Spleen (tissue), 7 donors: ENCODE measurements at regions not wholly inside any gene's neighbourhood (a gene's known extent, or its start where the extent isn't known, plus 50 kb on each side); places are given as distances from the start of the nearest gene placed in this dataset.

Experiments used
- POLR2A ChIP-seq, 3 donors: fragments of 450-650 bp; IDR thresholded peaks; one replicate each; pipeline ENCODE4 v1.5.1; 2017; ENCODE audit warnings: antibody characterized with exemption in 3 of 3, mild to moderate bottlenecking in 1 of 3
- TF ChIP-seq, protein P1 (sequence below), 11 experiments: fragments of 200-600 bp in 7 of 11; fragments of 450-650 bp in 4 of 11; sonication (generic) in 4 of 11; IDR thresholded peaks in 8 of 11; conservative IDR thresholded peaks in 3 of 11; 1 replicate in 7 of 11; 2 replicates in 4 of 11; pipeline versions ENCODE4 v1.4.0 to v1.8.0; 2016 to 2021; ENCODE audit warnings: antibody characterized with exemption in 11 of 11, inconsistent platforms in 4 of 11, mild to moderate bottlenecking in 1 of 11
- donor health status: DM: no; HTN: no; CAD: no; lungs with moderate emphysema.
- donor health status: DM: no; HTN: no; CAD: no.
- donor health status: DM: no; HTN: no; CAD: no.

DNA sequence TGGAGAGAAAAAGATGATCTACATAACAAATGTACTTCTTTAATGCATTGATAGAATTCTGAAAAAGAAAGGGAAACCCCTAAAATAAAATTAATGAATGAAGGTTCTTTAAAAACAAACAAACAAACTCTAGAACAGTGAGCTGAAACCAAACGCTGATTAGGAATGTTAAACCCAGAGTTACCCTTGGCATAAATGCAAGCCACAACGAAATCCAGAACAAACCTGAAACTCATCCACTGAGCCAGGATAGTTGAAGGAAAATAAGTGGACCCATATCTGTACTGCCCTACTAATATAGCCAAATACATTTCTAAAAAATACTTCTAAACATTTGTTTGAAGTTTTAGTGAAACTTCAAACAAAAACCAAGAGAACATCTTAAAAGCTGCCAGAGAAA is 505.3 kb downstream of the TTLL7 start:
- TF ChIP-seq, protein P1, sequence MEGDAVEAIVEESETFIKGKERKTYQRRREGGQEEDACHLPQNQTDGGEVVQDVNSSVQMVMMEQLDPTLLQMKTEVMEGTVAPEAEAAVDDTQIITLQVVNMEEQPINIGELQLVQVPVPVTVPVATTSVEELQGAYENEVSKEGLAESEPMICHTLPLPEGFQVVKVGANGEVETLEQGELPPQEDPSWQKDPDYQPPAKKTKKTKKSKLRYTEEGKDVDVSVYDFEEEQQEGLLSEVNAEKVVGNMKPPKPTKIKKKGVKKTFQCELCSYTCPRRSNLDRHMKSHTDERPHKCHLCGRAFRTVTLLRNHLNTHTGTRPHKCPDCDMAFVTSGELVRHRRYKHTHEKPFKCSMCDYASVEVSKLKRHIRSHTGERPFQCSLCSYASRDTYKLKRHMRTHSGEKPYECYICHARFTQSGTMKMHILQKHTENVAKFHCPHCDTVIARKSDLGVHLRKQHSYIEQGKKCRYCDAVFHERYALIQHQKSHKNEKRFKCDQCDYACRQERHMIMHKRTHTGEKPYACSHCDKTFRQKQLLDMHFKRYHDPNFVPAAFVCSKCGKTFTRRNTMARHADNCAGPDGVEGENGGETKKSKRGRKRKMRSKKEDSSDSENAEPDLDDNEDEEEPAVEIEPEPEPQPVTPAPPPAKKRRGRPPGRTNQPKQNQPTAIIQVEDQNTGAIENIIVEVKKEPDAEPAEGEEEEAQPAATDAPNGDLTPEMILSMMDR (IDR thresholded peaks at IDR 0.05 in 8 of 11, conservative IDR thresholded peaks at IDR 0.05 in 3 of 11) = no peak
- TF ChIP-seq POLR2A (IDR thresholded peaks at IDR 0.05) = no peak
